Suprapubic skin (tissue), 4 donors: ENCODE measurements at regions not wholly inside any gene's neighbourhood (a gene's known extent, or its start where the extent isn't known, plus 50 kb on each side); places are given as distances from the start of the nearest gene placed in this dataset.

ENCODE experiments used
- CTCF ChIP-seq, 2 donors: fragments of 200-600 bp in 1 of 2; fragments of 450-650 bp in 1 of 2; sonication (generic) in 1 of 2; IDR thresholded peaks; one replicate each; pipeline ENCODE4 v1.5.1; 2016 to 2019; ENCODE audit warnings: antibody characterized with exemption in 2 of 2, mild to moderate bottlenecking in 1 of 2, moderate library complexity in 1 of 2
- EP300 ChIP-seq: sonication (generic); formaldehyde crosslinking; IDR thresholded peaks from one replicate; pipeline ENCODE4 v1.6.1; 2017; ENCODE audit warnings: antibody characterized with exemption
- POLR2A ChIP-seq, 2 donors: fragments of 450-650 bp; IDR thresholded peaks; one replicate each; pipeline ENCODE4 v1.6.1; 2017; ENCODE audit warnings: antibody characterized with exemption in 2 of 2, mild to moderate bottlenecking in 2 of 2, moderate library complexity in 2 of 2
- POLR2AphosphoS5 ChIP-seq, 3 donors: sonication (generic); formaldehyde crosslinking; IDR thresholded peaks; one replicate each; pipeline ENCODE4 v1.6.1; 2017; ENCODE audit warnings: antibody characterized with exemption in 3 of 3

GRCh38 chr6:120918137-120918536 is 416.1 kb downstream of the TBC1D32 start:
- TF ChIP-seq POLR2A (IDR thresholded peaks at IDR 0.05) (no peak), CTCF (IDR thresholded peaks at IDR 0.05) (no peak), POLR2AphosphoS5 (IDR thresholded peaks at IDR 0.05) (no peak), EP300 (no peak)
